Activated T-helper 1 cell treated with Interleukin-2 at 50 U/mL for 16 hours (primary cell): ENCODE measurements at regions not wholly inside any gene's neighbourhood (a gene's known extent, or its start where the extent isn't known, plus 50 kb on each side); places are given as distances from the start of the nearest gene placed in this dataset.

ENCODE experiments used
- DNase-seq: peaks from one replicate; pipeline ENCODE4 v3.0.0-alpha.2; 2020; ENCODE audit warnings: low read depth

GRCh38 chr3:18079062-18079461, 336.6 kb upstream of the TBC1D5 start:
- no peak for DNase-seq

GRCh38 chr3:18077128-18077840, 334.9 kb upstream of the TBC1D5 start:
- DNase-seq = no peak

- DNase-seq = no peak
Measured at GRCh38 chr3:18076301-18076700, 333.9 kb upstream of the TBC1D5 start.

DNA sequence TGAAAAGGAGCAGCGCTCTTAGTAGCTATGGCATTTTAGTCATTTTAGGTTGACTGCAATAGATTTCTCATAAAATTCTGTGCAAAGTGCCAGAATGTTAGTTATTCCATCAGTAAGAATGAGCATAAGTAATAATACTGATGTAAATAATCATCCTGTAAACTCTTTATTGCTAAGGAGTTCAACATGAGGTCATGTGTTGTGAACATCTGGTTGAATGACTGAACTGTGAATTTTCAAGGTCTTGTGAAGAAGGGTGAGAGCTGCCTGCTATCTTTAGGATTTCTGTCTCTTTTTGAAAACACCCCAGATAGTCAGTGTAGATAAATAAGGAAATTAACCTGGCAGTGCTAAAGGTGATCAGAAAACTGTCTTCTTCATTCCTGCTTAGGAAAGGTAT, 333.4 kb upstream of the TBC1D5 start:
- DNase-seq = no peak

GRCh38 chr3:18071833-18072232, 329.4 kb upstream of the TBC1D5 start:
- DNase-seq = no peak

DNA sequence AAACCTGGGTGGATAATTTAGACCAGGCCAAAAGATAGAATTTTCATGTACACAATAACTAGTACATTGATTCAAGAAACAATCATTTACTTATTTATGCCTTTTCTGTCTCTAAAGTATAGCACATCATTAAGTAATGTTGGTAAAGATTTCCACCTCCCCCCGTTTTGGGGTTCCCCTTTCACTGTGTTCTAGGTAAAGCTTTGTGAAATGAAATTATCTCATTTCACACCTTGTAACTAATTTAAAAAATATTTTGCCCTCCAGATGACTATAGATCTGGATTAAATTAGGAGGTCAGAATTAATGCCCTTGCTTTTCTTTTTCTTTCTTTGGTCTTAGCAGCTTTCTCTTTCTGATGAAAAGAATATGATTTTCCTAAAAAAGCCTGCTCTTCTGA, 328.5 kb upstream of the TBC1D5 start:
- no peak for DNase-seq

- DNase-seq = no peak
Measured at GRCh38 chr3:18070231-18070630, 327.8 kb upstream of the TBC1D5 start.

- DNase-seq = no peak
Measured at GRCh38 chr3:18069568-18069967, 327.1 kb upstream of the TBC1D5 start.

DNA sequence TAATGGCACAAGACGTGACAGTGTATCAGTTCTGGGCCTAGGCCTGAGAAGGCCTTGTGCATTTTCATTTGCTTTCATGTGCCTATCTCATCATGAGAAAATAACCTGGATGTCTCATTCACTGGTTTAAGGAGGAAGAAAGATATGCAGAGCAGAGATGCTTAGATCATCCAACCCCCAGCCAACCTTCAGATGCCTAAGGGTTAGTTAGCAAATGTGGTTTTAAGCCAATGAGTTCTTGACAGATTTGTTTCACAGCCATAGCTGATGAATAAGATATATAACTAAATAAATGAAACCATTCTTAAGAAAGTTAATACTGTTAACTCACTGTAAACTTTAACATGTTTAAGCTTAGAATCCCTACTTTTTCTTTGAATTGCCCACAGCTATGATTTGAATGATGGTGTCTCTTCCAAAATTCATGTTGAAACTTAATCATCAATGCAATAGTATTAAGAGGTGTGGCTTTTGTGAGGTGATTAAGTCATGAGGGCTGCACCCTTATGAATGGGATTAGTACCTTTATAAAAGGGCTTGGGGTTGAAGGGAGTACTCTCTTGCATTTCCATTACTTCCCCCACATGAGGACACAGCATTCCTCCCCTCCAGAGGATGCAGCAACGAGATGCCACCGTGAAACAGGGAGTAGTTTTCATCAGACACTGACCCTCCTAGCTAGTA, 324.6 kb upstream of the TBC1D5 start:
- DNase-seq = no peak

GRCh38 chr3:18064586-18064985, 322.2 kb upstream of the TBC1D5 start:
- no peak for DNase-seq

GRCh38 chr3:18062657-18063025, 320.2 kb upstream of the TBC1D5 start:
- no peak for DNase-seq

DNA sequence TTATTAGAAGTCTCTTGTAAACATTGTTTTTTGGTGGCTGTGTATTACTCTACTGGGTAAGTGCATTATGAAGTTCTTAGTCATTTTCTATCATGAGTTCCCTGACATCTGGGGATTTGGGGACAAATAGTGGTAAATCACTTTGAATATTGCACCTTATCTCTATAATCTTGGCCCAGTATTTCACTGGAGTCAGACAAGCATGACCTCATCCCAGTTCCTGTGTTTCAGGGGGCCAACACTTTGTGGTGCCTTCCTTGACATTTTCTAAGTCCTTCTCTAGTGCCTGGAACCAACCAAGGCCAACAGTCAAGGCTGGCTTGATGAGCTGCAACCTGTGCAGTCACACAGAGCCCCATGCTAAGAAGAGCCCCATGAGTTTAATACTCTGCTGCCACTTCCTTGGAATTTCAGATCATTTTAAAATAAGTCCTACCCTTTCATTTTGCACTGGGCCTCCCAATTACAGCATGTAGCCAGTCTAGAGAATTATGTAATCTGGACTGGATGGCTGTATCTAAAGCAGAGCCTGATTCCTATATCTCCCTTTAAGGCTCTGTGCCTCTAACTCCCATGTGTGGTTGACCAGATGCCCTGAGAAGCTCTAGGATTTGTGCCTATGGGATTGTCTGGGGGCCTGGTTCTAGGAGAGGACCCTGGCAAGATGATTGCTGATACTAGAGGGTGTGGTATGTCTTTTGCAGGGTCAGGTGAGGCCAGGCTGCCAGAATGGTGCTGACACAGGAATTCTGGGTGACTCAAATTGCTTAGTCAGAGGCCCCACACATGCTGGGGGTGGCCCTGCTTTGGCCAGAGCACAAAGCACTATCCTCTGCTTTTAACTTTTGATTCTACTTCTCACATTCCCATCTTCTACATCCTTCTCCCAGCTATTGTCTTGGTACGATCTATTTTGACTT, 319.6 kb upstream of the TBC1D5 start:
- no peak for DNase-seq

DNA sequence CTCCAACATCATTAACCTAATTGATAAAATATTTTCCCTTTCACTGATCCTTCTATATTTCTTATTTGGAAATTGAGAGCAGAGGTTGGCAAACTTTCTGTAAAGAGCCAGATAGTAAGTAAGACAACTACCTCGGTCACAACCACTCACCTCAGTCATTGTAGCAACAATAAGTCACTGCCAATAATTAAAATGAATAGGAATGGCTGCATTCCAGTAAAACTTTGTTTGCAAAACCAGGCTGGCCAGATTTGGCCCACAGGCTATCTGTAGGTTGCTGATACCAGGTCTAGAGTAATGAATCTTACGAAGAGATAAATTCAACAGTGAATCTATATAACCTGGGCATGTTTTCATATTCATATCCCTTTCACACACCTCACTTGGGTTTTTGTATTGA, 316.2 kb upstream of the TBC1D5 start:
- DNase-seq = no peak

DNA sequence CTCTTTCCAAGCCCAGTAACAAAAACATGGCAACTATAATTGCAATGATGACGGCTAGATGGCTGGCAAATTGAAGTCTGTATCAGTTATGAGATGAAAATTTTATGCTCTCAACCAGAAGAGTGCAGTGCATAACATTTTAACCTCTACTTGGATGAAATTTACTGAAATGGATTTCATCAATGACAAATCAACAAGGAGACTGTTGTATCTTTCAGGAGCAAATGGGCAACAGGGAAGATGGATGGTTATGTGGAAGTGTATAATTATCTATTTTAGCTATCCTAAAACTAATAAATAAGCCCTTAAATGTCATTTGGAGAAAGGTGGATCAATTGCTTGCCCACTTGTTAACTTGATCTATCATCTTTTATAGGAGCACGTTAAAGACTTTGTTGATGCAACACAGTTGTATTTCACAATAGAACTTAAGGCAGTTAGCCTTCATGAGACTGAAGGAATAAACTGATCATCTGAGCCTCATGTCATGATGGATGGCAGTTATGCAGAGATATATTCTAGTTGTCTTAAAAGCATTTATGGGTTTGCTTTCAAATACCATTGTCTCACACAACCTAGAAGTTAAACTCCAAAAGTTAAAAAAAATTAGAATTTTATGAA, 315.1 kb upstream of the TBC1D5 start:
- DNase-seq = no peak

- DNase-seq = no peak
Measured at GRCh38 chr3:18054625-18055024, 312.2 kb upstream of the TBC1D5 start.

DNA sequence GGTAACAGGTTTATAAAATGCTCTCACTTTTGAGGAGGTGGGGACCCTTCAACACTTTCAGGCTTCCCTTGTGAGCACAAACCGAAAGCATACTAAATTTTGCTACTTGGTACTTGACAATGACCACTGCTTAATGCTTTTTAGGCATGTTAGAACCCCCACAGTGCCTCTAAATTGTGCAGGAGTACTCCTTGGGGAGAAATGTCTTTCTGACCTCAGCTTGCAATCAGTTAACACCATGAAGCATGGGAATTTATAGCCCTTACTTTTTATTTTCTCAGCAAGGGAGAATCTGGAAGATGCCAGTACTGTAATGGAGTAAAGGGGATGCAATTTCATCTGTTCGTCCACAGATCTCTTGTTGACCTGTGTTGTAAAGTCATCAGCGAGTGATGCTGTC, 308.9 kb upstream of the TBC1D5 start:
- DNase-seq = no peak

DNA sequence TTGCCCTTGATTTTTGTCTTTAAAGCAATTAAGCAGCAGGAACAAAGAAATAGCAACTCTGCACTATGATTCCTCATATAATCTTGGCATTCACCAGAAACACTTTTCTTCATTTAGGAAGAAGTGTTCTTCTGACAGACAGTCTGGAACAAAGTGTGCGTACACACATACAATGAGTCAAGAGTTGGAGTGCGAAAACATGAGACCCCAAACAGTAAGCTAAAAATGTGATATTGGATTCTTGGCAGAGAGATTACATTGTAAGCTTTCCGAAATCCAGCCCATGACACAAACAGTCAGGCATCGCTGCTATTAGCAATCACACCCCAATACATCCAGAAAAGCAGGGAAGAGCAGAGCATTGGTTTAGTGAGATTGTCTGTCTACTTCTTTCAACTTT, 306.7 kb upstream of the TBC1D5 start:
- no peak for DNase-seq

DNA sequence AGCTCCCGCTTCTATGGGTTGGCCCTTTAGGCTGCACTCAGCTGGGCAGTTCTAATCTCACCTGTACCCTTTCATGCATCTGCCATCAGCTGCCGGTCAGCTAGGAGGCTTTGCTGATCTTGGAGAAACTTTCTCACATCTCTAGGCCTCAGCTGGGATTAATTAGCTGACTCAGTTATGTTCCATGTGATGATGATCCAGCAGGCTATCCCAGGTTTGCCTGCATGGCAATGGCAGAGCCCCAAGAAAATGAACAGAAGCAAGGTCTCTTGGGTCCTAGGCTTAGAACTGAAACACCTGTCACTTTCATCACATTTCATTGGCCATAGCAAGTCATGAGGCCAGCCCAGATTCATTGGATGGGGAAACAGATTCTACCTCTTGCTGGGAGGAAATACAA, 304.6 kb upstream of the TBC1D5 start:
- DNase-seq = no peak

DNA sequence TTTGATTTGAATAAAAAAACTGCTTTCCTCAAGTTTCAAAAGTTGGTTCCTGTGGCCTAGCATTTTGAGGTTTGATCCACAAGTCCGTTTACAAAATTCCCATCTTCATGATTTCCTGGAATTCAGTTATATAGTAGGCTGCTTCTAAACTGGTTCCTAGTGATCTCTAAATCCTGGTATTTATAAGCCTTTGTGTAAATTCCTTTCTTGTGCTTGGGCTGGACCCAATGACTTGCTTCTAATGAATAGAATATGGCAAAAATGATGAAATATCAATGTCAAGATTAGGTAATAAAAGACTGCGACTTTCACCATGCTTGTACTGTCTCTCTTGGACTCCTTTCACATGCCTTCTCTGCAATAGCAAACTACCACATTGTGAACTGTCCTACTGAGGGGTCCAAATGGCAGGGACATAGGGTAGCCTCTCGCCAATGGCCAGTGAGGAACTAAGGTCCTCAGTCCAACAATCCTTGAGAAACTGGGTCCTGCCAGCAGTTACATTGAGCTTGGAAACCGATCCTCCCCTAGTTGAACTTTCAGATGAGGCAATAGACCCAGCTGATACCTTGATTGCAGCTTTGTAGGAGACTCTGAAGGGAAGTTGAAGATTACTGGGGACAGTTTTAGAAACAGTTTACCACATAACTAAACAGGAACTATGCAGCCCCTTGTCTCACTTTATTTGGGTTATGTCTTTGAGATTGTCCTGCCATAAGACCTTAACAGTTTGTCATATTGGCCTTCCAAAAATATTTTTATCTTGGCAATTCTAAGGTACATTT, 303.9 kb upstream of the TBC1D5 start:
- DNase-seq = no peak

DNA sequence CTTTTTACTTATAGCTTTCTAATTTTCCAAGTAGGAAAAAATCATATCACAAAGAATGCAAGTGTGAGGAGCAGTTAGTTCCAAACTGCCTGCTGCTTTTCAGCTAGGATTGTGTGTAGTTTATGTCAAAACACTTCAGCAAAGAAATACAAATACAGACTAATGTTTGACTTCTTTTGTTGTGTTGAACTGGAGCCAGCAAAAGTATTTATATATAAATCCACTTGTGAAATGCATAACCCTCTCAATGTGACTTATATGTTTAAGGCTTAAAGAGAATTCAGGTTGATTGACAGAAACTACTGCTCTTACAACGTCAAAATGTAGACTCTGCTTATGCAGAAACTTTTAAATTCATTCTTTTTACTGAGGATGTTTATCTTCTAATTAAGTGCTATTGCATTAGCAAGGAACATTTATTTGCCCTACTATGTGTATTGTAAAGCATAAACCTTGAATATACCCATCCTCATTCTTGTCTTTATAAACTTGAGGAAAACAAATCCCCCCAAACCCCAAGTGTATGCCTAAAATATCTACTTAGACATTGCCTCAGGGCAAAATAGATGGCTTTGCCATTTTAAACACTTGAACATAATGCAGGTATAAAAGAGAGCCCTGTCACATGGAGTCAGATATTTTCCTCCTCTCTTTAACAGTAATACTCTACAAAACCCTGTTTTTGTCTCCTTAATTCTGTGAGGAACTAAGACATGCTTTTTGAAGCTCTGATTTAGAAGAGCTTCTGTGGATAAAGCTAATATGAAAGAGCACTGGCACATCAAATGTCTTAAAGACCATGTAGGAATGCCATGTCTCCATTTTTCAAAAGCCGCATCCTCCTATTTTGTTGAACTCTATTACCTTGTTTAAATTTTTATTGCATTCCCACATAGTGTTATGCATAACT, 302.8 kb upstream of the TBC1D5 start:
- DNase-seq = no peak

DNA sequence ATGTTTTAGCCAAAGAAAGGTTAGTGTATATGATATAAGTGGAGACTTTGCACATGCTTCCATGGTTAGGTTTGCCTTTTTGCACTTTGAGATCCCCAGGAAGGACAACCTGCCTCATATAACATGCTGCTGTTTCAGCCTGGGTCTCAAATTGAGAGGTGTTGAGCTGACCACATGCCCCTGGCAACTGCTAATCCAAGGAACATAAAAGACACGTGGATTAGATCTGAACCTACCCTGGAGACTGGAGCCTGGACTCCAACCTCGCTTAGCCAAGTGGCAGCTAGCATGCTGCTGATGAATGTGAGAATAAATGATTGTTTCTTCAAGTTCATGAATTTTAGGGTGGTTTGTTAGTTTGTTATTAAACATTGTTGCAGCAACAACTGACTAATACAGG, 301.8 kb upstream of the TBC1D5 start:
- no peak for DNase-seq
